ENCODE measurements at regions not wholly inside any gene's neighbourhood (a gene's known extent, or its start where the extent isn't known, plus 50 kb on each side); places are given as distances from the start of the nearest gene placed in this dataset.

GRCh38 chr11:44505581-44506054 lies 59.8 kb upstream of the CD82 start:
- no peak for TF ChIP-seq PRDM15 (CRISPR knock-in tag; IDR thresholded peaks at IDR 0.05)
- TF ChIP-seq ZBTB43 (CRISPR knock-in tag; IDR thresholded peaks at IDR 0.05): no peak
